ENCODE measurements at regions not wholly inside any gene's neighbourhood (a gene's known extent, or its start where the extent isn't known, plus 50 kb on each side); places are given as distances from the start of the nearest gene placed in this dataset.

- no peak overlapping the region for H3K27ac ChIP-seq
- no peak for TF ChIP-seq ZFX (IDR thresholded peaks at IDR 0.05; ENCODE audit: borderline replicate concordance)
- TF ChIP-seq CTCF (IDR thresholded peaks at IDR 0.05) = no peak
Observed at GRCh38 chr5:167950126-167950721, 341.2 kb upstream of the WWC1 start.

- H3K27ac ChIP-seq = no peak overlapping the region
- TF ChIP-seq ZFX (IDR thresholded peaks at IDR 0.05; ENCODE audit: borderline replicate concordance) (no peak), CTCF (IDR thresholded peaks at IDR 0.05) (no peak)
Observed at GRCh38 chr5:167951116-167951515, 340.3 kb upstream of the WWC1 start.

DNA sequence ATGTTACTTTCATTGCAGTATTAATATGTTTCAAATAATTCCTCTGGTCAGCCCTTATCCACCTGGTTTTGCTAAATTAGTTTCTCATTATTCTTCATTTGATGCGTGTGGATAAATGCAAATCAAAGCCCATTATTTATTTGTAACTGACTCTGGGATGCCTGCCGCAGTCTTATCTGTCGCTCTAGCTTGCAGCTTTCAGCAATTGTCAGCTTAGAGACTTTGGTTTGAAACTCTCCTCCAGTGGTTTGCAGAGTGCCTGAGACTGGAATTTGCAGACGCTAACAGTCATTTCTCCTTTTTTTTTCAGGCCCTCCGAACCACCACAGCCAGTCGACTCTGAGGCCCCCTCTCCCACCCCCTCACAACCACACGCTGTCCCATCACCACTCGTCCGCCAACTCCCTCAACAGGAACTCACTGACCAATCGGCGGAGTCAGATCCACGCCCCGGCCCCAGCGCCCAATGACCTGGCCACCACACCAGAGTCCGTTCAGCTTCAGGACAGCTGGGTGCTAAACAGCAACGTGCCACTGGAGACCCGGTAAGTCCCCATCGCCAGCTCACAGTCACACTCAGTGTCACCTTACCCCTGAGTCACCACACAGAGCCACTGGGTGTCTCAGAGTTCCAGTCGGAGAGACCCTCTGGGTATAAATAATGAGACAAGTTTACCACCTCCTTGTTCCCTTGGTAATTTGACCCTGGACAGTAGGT lies 339.0 kb upstream of the WWC1 start:
- TF ChIP-seq ZFX (IDR thresholded peaks at IDR 0.05; ENCODE audit: borderline replicate concordance) (no peak), CTCF (IDR thresholded peaks at IDR 0.05) (no peak)
- H3K27ac ChIP-seq = peak overlapping the region; percentile 80

- TF ChIP-seq CTCF (IDR thresholded peaks at IDR 0.05) = no peak
- TF ChIP-seq ZFX (IDR thresholded peaks at IDR 0.05; ENCODE audit: borderline replicate concordance) = no peak
- peak overlapping the region; percentile 80 for H3K27ac ChIP-seq
Observed at GRCh38 chr5:167953151-167953798, 338.2 kb upstream of the WWC1 start.

- TF ChIP-seq CTCF (IDR thresholded peaks at IDR 0.05) (no peak), ZFX (IDR thresholded peaks at IDR 0.05; ENCODE audit: borderline replicate concordance) (no peak)
- no peak overlapping the region for H3K27ac ChIP-seq
Observed at GRCh38 chr5:167961731-167962130, 329.7 kb upstream of the WWC1 start.

DNA sequence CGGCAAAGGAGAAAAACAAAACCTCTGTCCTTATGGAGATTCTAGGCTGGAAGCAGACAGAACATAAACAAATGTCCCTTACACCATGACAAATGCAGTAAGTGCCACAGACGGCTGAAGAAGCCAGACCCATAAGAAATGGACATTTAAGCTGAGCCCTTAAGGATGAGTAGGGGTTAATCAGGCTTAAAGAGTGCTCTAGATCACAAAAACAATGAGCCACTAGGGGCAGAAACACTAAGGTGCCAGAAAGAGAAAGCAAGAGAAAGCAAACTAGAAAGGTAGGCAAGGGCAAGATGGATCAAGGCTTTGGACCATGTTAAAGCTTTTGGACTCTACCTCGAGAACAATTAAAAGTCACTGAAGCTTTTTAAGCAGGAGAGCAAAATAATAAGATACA lies 326.9 kb upstream of the WWC1 start:
- no peak overlapping the region for H3K27ac ChIP-seq
- TF ChIP-seq CTCF (IDR thresholded peaks at IDR 0.05) (peak; percentile 25; the same call in 1 of the 2 replicates), ZFX (IDR thresholded peaks at IDR 0.05; ENCODE audit: borderline replicate concordance) (no peak)

- no peak overlapping the region for H3K27ac ChIP-seq
- no peak for TF ChIP-seq CTCF (IDR thresholded peaks at IDR 0.05)
- TF ChIP-seq ZFX (IDR thresholded peaks at IDR 0.05; ENCODE audit: borderline replicate concordance) = no peak
Observed at GRCh38 chr5:167965710-167966109, 325.7 kb upstream of the WWC1 start.
